Lung (tissue), 11 donors: ENCODE measurements at regions not wholly inside any gene's neighbourhood (a gene's known extent, or its start where the extent isn't known, plus 50 kb on each side); places are given as distances from the start of the nearest gene placed in this dataset.
"Not testable (repeated sequence)": the region's sequence is repeated elsewhere in the genome, so short reads cannot be mapped to it uniquely, and the experiment has no call there.

Source experiments
- ATAC-seq: fragments of 200-7000 bp; cut with Tn5 transposase; one replicate; pipeline ENCODE4 v1.9.1; 2020; ENCODE audit warnings: moderate number of reproducible peaks; ENCODE audit not compliant: insufficient read depth, low FRiP score
- DNase-seq, 3 donors: peaks; one replicate each; pipeline ENCODE4 v3.0.0-alpha.2; 2013 to 2017
- H3K27ac ChIP-seq, 2 donors: one replicate each; pipeline ENCODE4 v1.5.1; 2013; ENCODE audit warnings: mild to moderate bottlenecking in 2 of 2, moderate library complexity in 2 of 2, control low read depth in 1 of 2, inconsistent platforms in 1 of 2, low read depth in 1 of 2, low read length in 1 of 2
- H3K27me3 ChIP-seq, 3 donors: one replicate each; pipeline ENCODE4 v1.5.1; 2013; ENCODE audit warnings: low read length in 2 of 3; ENCODE audit not compliant: control insufficient read depth in 3 of 3, insufficient read depth in 3 of 3
- H3K36me3 ChIP-seq, 4 donors: one replicate each; pipeline ENCODE4 v1.5.1; 2013; ENCODE audit warnings: low read length in 4 of 4, mild to moderate bottlenecking in 1 of 4, moderate library complexity in 1 of 4; ENCODE audit not compliant: control insufficient read depth in 4 of 4, insufficient read depth in 4 of 4
- H3K4me1 ChIP-seq, 5 donors: one replicate each; pipeline ENCODE4 v1.5.1; 2013; ENCODE audit warnings: low read length in 5 of 5, mild to moderate bottlenecking in 2 of 5, moderate library complexity in 1 of 5; ENCODE audit not compliant: control insufficient read depth in 5 of 5, insufficient read depth in 5 of 5
- H3K4me3 ChIP-seq: one replicate; pipeline ENCODE4 v1.5.1; 2013; ENCODE audit warnings: mild to moderate bottlenecking, control low read depth, moderate library complexity
- H3K9ac ChIP-seq, 2 donors: one replicate each; pipeline ENCODE4 v1.5.1; 2013; ENCODE audit warnings: low read length in 2 of 2, control low read depth in 1 of 2; ENCODE audit not compliant: insufficient read depth in 1 of 2
- H3K9me3 ChIP-seq, 4 donors: one replicate each; pipeline ENCODE4 v1.5.1; 2013; ENCODE audit warnings: low read length in 3 of 4, mild to moderate bottlenecking in 1 of 4, moderate library complexity in 1 of 4; ENCODE audit not compliant: control insufficient read depth in 4 of 4, insufficient read depth in 3 of 4
- WGBS, 2 donors: extraction: QIAGEN DNeasy Blood & Tissue Kit; methylation state at CpG; one replicate each; pipeline ENCODE4 v1.1.7; 2013; 5-methylcytosine and 5-hydroxymethylcytosine counted together
- TF ChIP-seq, protein P1 (sequence below): IDR thresholded peaks from 2 replicates; pipeline ENCODE4 v1.5.1; 2012; ENCODE audit warnings: mild to moderate bottlenecking; ENCODE audit errors: control extremely low read depth, extremely low read depth
- donor health status: control.
- donor health status: control.
- donor health status: Bipolar disorder and iron deficiency.
- donor health status: healthy.
- donor health status: DM: yes; HTN: yes; CAD: no.

DNA sequence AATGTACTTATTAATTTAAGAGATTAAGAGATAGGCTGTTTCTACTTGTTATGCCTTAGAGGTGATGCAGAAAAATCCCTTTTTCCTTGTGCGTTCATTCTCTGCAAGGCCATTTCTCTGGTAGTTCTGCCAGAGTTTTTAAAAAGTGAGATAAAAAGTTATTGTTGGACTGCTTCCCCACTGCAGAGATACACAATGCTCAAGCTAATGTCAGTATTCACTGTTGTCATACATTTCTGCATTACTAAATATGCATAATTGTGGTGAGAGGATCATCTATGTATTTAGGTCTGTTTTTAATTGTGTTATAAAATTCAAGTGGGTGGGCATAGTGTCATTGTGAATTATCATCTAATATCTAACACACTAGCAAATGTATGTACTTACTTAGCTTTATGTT lies 600.4 kb downstream of the HTR1B start:
- H3K9ac ChIP-seq: no peak overlapping the region
- 31 to 33% methylated on average over 1 of the region's 1 CpG for WGBS, 2 donors
- TF ChIP-seq, protein P1, sequence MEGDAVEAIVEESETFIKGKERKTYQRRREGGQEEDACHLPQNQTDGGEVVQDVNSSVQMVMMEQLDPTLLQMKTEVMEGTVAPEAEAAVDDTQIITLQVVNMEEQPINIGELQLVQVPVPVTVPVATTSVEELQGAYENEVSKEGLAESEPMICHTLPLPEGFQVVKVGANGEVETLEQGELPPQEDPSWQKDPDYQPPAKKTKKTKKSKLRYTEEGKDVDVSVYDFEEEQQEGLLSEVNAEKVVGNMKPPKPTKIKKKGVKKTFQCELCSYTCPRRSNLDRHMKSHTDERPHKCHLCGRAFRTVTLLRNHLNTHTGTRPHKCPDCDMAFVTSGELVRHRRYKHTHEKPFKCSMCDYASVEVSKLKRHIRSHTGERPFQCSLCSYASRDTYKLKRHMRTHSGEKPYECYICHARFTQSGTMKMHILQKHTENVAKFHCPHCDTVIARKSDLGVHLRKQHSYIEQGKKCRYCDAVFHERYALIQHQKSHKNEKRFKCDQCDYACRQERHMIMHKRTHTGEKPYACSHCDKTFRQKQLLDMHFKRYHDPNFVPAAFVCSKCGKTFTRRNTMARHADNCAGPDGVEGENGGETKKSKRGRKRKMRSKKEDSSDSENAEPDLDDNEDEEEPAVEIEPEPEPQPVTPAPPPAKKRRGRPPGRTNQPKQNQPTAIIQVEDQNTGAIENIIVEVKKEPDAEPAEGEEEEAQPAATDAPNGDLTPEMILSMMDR: no peak
- no peak overlapping the region for H3K27ac ChIP-seq
- ATAC-seq: no peak
- DNase-seq: no peak
- no peaks in the 10 kb centered on the region for H3K4me1 ChIP-seq
- no peaks in the 10 kb centered on the region for H3K36me3 ChIP-seq
- H3K4me3 ChIP-seq: no peak overlapping the region
- H3K9me3 ChIP-seq: no peaks in the 10 kb centered on the region
- no peaks in the 10 kb centered on the region for H3K27me3 ChIP-seq

DNA sequence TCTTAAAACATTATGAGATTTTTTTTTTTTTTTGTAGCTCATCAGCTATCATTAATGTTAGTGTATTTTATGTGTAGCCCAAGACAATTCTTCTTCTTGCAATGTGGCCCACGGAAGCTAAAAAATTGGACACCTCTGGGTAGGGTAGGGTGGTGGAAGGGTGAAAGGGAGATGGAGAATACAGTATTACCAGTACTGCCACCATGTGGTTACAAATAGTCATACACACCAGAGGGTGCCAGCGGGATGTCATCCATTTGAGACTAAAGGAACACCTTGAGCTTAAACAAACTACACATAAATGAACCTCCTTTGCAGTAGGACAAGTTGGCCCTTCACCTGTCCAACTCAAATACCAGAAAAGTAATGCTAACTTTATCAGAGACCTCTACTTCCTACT lies 601.9 kb downstream of the HTR1B start:
- DNase-seq (no peak), ATAC-seq (no peak)
- H3K36me3 ChIP-seq: no peaks in the 10 kb centered on the region
- TF ChIP-seq, protein P1: no peak
- WGBS, 2 donors: 36 to 53% methylated on average over 2 of the region's 2 CpGs
- no peaks in the 10 kb centered on the region for H3K9me3 ChIP-seq
- no peak overlapping the region for H3K27ac ChIP-seq
- H3K27me3 ChIP-seq: no peaks in the 10 kb centered on the region
- no peaks in the 10 kb centered on the region for H3K4me1 ChIP-seq
- H3K4me3 ChIP-seq: no peak overlapping the region
- no peak overlapping the region for H3K9ac ChIP-seq

DNA sequence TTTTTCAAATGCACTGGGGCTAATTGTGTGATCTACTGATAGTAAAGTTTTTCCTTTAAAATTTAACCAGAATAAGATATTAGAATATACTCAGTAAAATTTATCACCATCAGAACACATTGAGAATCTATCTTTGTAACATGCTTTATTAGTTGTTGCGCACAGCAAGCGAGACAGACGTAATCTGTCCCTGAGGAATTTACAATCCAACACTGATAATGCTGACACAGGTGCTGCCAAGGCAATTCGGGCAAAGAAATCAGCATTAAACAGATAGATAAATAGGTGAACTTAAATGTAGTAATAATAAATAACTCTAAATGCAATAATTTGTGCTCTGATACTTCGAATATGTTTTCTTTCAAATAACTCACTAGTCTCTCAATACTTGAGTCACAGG lies 607.2 kb downstream of the HTR1B start:
- Histone ChIP-seq H3K27me3 (no peaks in the 10 kb centered on the region), H3K9ac (no peak overlapping the region), H3K4me3 (no peak overlapping the region), H3K27ac (no peak overlapping the region), H3K9me3 (no peaks in the 10 kb centered on the region), H3K36me3 (no peaks in the 10 kb centered on the region), H3K4me1 (no peaks in the 10 kb centered on the region)
- DNase-seq: no peak
- no peak for ATAC-seq
- TF ChIP-seq, protein P1: no peak
- WGBS, 2 donors: 83 to 86% methylated on average over 5 of the region's 5 CpGs

DNA sequence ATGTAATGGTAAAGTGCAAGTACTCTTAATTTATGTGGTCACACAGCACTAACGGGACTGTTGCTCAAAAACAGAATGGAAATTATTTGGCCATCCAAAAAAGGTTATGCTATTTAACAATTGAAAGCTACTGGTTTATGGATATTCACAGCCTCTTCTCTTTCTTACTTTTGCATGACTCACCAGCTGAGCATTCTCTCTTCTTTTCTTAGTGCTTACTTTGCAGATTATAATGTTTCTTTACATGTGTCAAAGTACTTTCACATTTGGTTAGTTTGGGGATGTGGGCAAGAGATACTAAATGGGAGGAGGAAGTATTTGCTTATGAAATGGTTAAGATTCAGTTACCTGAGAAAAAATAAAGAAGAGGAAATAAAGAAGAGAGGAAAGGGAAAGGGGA lies 610.5 kb downstream of the HTR1B start:
- DNase-seq (no peak), ATAC-seq (no peak)
- TF ChIP-seq, protein P1: no peak
- Histone ChIP-seq H3K36me3 (no peaks in the 10 kb centered on the region), H3K9ac (no peak overlapping the region), H3K4me1 (no peaks in the 10 kb centered on the region), H3K27me3 (no peaks in the 10 kb centered on the region), H3K4me3 (no peak overlapping the region), H3K27ac (no peak overlapping the region), H3K9me3 (no peaks in the 10 kb centered on the region)
- WGBS, 2 donors: 60 to 77% methylated on average over 1 of the region's 1 CpG

DNA sequence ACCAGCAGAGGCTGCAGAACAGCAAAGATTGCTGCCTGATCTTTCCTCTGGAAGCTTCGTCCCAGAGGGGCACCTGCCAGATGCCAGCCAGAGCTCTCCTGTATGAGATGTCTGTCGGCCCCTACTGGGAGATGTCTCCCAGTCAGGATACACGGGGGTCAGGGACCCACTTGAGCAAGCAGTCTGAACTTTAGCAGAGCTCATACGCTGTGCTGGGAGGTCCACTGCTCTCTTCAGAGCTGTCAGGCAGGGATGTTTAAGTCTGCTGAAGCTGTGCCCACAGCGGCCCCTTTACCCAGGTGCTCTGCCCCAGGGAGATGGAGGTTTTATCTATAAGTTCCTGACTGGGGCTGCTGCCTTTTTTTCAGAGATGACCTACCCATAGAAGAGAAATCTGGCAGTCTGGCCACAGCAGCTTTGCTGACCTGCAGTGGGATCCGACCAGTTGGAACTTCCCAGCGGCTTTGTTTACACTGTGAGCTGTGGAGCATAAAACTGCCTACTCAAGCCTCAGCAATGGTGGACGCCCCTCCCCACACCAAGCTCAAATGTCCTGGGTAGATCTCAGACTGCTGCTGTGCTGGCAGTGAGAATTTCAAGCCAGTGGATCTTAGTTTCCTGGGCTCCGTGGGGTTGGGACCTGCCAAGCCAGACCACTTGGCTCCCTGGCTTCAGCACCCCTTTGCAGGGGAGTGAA lies 613.9 kb downstream of the HTR1B start:
- H3K27me3 ChIP-seq, DNase-seq, H3K9ac ChIP-seq, ATAC-seq, H3K9me3 ChIP-seq, H3K4me1 ChIP-seq, H3K27ac ChIP-seq, H3K4me3 ChIP-seq, H3K36me3 ChIP-seq: not testable (repeated sequence)
- WGBS, 2 donors: 76 to 83% methylated on average over 9 of the region's 9 CpGs
